ENCODE measurements at regions not wholly inside any gene's neighbourhood (a gene's known extent, or its start where the extent isn't known, plus 50 kb on each side); places are given as distances from the start of the nearest gene placed in this dataset.
"Not testable (repeated sequence)": the region's sequence is repeated elsewhere in the genome, so short reads cannot be mapped to it uniquely, and the experiment has no call there.

DNA sequence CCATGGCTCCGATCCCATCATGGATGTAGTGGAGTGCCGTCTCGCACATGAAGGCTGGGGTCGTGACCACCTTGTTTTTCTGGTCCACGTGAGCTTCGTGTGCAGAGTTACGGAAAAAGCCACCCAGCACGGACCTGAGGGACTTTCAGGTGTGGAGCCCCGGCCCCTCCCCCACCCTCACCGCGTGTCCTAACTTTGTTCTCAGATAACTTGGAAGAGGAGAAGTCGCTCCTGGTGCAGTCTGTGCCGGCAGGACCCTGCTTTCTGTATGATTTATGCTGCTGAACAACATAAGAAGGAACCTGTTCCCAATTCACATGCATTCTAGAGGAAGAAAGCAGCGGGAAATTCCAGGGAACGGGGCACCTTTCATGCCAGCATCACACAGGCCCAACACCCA lies 5404.2 kb upstream of the TPTE start:
- WGBS, 4 donors: 66 to 70% methylated on average over 5 of the region's 15 CpGs; no CpG with 5 or more reads in 2 of the 4 donors

DNA sequence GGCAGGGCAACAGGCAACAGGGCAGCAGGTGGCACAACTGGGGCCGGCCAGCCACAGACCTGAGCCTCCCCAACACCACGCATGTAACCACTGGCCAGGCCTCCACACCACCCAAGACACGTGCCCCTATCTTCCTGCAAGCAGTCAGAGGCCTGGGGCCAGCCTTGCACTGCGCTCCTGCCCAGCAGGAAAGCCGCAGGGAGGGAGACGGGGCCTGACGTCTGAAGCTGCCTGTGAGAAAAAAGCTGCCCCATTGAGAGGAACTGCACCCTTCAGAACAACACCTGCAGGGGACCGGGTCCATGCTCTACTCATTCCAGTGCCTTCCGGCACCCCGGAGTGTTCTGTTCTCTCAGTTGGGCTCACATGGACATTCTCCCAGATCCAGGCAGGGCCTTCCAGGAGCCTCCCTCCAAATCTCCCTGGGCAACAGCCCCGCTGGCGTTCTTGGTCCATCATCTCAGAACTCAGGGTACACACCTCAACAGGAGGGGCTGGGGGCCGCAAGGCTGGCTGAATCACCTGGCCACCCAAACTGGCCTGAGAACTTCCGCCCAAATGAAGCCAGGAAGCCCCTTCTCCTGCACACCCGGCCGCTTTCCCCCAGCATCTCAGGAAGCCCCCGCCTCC lies 5403.6 kb upstream of the TPTE start:
- H3K36me3 ChIP-seq (replicated peaks in 1 of 2); H3K4me1 ChIP-seq (replicated peaks in 1 of 2); intact Hi-C loops (cut with DNase I); H3K27me3 ChIP-seq; H3K27ac ChIP-seq; H3K4me3 ChIP-seq; H3K9me3 ChIP-seq (replicated peaks in 1 of 3): not testable (repeated sequence)
- peak in 1 of 7 donors; percentile 9 for DNase-seq
- 80 to 90% (median 83%) methylated on average over 1 to 10 of the region's 17 CpGs; no CpG with 5 or more reads in 1 of the 4 donors for WGBS, 4 donors

More for the DNA sequence above, 5404.2 kb upstream of the TPTE start:
- H3K4me3 ChIP-seq; H3K9me3 ChIP-seq (replicated peaks in 1 of 3); DNase-seq; H3K27ac ChIP-seq; H3K4me1 ChIP-seq (replicated peaks in 1 of 2); intact Hi-C loops (cut with DNase I); H3K27me3 ChIP-seq; H3K36me3 ChIP-seq (replicated peaks in 1 of 2): not testable (repeated sequence)

DNA sequence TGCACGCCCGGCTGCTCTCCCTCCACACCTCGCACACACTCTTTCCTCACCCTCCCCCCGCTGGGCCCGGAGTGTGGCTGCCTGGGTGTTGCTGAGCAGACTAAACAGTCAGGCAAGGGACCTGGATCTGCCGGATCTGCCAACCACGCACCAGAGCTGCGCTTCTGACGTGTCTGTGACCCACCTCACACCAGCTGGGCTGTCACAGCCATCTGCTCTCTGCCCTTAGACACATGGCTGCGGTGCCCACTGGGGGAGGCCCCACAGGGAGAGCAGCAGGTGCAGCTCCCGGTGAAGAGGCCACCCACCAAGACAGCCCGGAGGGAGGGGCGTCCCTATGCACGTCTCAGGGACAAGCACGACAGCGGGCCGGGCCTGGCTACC lies 5403.1 kb upstream of the TPTE start:
- H3K27ac ChIP-seq; H3K4me1 ChIP-seq (replicated peaks in 1 of 2); H3K4me3 ChIP-seq; H3K36me3 ChIP-seq (replicated peaks in 1 of 2); H3K27me3 ChIP-seq; intact Hi-C loops (cut with DNase I); H3K9me3 ChIP-seq (replicated peaks in 1 of 3): not testable (repeated sequence)
- WGBS, 4 donors: 53 to 73% methylated on average over 3 to 5 of the region's 17 CpGs; no CpG with 5 or more reads in 2 of the 4 donors
- DNase-seq: peak in 1 of 7 donors; percentile 9

DNA sequence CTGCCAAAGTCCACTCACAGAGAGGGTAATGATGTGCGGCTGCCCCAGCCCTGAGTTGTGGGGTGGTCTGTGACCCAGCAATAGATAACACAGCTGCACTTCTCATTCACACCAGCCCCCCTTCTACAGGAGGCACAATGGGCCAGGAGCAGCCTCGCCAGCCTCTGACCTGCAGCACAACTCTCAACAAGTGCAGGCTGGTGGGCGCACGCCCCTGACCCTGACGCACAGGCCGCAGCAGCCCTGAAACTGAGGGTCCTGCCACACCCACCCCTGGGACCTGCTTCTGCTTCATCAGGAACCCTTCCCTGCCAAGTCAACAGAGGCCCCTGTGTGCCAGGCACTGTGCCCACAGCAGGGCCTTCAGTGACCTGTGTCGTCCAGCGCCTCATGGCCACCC lies 5402.2 kb upstream of the TPTE start:
- DNase-seq: peak in 2 of 7 donors; percentile 19 to 34
- H3K9me3 ChIP-seq (replicated peaks in 1 of 3); H3K27ac ChIP-seq; H3K27me3 ChIP-seq; H3K36me3 ChIP-seq (replicated peaks in 1 of 2); intact Hi-C loops (cut with DNase I); H3K4me1 ChIP-seq (replicated peaks in 1 of 2); H3K4me3 ChIP-seq: not testable (repeated sequence)
- WGBS, 4 donors: 83 to 91% (median 90%) methylated on average over 4 to 6 of the region's 8 CpGs; no CpG with 5 or more reads in 1 of the 4 donors

DNA sequence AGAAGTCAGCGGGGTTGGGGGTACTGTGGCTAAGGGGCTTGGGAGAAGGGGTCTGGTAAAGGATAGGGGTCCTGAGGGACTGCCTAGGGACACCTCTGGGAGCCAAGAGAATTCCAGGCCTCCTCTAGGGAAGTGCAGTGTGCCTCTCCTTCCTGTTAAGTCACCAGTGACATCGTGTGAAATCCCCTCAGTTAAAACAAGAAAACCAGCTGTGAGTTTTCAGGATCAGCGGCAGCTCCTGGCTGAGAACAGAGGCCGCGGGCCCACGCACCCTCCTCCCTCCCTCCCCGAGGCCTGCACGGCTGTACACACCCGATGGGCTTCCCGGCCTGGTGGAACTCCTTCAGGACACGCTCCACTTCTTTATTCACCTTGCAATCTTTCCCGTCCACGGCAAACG lies 5400.0 kb upstream of the TPTE start:
- 19 to 40% (median 38%) methylated on average over 1 to 5 of the region's 14 CpGs; no CpG with 5 or more reads in 1 of the 4 donors for WGBS, 4 donors
- H3K4me3 ChIP-seq; H3K27me3 ChIP-seq; H3K4me1 ChIP-seq (replicated peaks in 1 of 2); H3K36me3 ChIP-seq (replicated peaks in 1 of 2); H3K9me3 ChIP-seq (replicated peaks in 1 of 3); intact Hi-C loops (cut with DNase I): not testable (repeated sequence)
- peak in 2 of 7 donors; percentile 14 to 19 for DNase-seq
- H3K27ac ChIP-seq: peak overlapping the region in 1 of 5 donors; percentile 75

DNA sequence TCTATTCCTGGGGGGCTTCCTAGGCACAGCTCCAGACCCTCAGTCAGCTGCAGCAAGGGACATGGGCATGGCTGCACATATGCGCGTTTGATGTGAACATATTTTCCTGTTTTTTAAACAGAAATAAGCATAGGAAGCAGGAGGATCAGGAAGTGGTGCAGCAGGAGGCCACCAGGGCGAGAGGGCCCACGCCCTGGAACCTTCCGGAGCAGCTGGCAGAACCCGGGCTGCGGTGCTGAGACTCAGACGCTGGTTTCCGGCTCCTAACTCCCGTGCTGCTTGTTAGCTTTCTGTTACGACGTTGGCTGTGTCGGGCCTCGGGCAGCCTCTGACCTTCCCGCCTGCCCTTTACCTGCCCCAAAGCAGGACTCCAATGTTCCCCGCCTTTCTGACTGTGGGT lies 5399.5 kb upstream of the TPTE start:
- H3K4me1 ChIP-seq (replicated peaks in 1 of 2); H3K27me3 ChIP-seq; H3K4me3 ChIP-seq; H3K9me3 ChIP-seq (replicated peaks in 1 of 3); H3K36me3 ChIP-seq (replicated peaks in 1 of 2); DNase-seq; intact Hi-C loops (cut with DNase I): not testable (repeated sequence)
- no CpG with 5 or more reads among the region's 16 CpGs for WGBS, 4 donors
- peak overlapping the region in 1 of 5 donors; percentile 82 for H3K27ac ChIP-seq

DNA sequence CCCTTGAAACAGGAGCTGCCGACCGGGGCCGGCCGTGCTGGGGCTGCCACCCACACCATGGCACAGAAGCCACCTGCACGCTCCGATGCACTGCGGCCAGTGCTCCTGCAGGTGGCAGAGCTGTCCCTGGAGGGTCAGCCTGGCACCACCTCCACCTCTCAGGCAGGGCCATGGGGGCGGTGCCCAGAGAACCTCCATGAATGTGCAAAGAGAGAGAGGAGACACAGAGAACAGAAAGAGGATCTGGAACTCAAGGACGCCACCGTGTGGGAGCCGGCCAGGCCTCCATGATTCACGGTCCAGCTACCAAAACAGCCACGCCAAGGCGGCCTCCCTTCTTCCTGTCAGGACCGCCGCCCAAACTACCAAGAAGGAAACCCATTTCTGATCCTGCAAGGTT lies 5397.7 kb upstream of the TPTE start:
- H3K36me3 ChIP-seq (replicated peaks in 1 of 2); H3K4me1 ChIP-seq (replicated peaks in 1 of 2); intact Hi-C loops (cut with DNase I); H3K9me3 ChIP-seq (replicated peaks in 1 of 3); H3K4me3 ChIP-seq; H3K27me3 ChIP-seq: not testable (repeated sequence)
- WGBS, 4 donors: 12 to 20% (median 17%) methylated on average over 6 to 11 of the region's 16 CpGs; no CpG with 5 or more reads in 1 of the 4 donors
- DNase-seq: peak; percentile 78 to 94 (median 88)
- H3K27ac ChIP-seq: peak overlapping the region in 1 of 5 donors; percentile 58
- TF ChIP-seq, protein P1, sequence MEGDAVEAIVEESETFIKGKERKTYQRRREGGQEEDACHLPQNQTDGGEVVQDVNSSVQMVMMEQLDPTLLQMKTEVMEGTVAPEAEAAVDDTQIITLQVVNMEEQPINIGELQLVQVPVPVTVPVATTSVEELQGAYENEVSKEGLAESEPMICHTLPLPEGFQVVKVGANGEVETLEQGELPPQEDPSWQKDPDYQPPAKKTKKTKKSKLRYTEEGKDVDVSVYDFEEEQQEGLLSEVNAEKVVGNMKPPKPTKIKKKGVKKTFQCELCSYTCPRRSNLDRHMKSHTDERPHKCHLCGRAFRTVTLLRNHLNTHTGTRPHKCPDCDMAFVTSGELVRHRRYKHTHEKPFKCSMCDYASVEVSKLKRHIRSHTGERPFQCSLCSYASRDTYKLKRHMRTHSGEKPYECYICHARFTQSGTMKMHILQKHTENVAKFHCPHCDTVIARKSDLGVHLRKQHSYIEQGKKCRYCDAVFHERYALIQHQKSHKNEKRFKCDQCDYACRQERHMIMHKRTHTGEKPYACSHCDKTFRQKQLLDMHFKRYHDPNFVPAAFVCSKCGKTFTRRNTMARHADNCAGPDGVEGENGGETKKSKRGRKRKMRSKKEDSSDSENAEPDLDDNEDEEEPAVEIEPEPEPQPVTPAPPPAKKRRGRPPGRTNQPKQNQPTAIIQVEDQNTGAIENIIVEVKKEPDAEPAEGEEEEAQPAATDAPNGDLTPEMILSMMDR (IDR thresholded peaks at IDR 0.05): peak in 1 of 6 experiments; percentile 16
